ENCODE measurements at regions not wholly inside any gene's neighbourhood (a gene's known extent, or its start where the extent isn't known, plus 50 kb on each side); places are given as distances from the start of the nearest gene placed in this dataset.

- no peak for TF ChIP-seq GABPA (IDR thresholded peaks at IDR 0.05; ENCODE audit: low read depth)
- TF ChIP-seq REST (IDR thresholded peaks at IDR 0.05; ENCODE audit: insufficient replicate concordance, low read depth) = no peak
These were observed 91.9 kb upstream of the MUCL1 start for GRCh38 chr12:54762390-54762789.
